ENCODE measurements at regions not wholly inside any gene's neighbourhood (a gene's known extent, or its start where the extent isn't known, plus 50 kb on each side); places are given as distances from the start of the nearest gene placed in this dataset.

DNA sequence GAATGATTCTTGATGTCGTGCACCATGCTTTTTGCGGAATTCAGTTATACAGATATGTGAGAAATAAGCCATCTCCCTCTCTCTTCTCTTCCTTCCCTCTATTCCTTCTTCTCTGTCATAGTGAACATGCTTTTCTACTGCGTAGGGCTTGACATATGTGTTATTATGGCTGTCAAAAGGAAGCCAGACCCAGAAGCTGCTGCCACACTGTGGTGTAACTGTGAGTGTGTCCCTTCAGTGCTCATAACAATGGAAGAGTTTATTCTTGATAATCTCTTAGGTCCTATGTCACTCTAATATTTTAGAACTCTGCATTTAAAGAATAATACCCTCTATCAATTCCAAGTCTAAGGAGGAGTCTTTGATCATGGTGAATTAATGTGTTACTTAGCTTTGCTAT is 208.9 kb upstream of the TMTC4 start:
- peaks cover 3% of the 10 kb centered on the region in 2 donors for H3K9me3 Mint-ChIP-seq
- no peak for DNase-seq (ENCODE audit: low spot score in 2 of 2)

DNA sequence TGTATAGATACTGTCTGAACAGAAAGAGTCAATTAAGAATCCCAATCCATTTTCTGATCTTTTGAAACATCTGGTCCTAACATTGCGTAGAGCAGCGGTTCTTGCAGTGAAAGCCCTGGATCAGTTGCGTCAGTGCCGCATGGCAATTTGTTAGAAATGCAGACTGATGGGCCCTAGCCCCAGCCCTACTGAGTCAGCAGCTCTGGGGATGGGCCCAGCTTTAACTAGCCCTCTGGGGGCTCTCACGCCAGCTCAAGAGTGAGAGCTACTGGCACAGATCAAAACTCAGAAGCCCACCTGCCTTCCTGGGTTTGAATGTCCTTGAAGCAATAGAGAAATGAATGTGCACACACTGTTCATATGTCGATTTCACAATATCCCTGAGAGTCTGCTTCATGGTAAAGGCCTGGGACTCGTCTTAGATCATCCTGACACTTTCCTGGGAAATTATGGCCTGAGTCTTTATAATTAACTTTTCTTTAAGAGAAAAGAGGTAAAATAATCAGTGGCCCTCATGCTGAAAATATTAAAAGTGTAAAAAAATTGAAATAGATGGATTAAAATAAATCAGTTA is 206.8 kb upstream of the TMTC4 start:
- DNase-seq (ENCODE audit: low spot score in 2 of 2) (no peak), ATAC-seq (no peak)
- peaks cover 0 to 2% of the 10 kb centered on the region in 2 donors for H3K9me3 Mint-ChIP-seq
- H3K36me3 Mint-ChIP-seq, result peaks cover 3 to 13% of the 10 kb centered on the region in 2 donors
- H3K27ac Mint-ChIP-seq, result no peak overlapping the region

More for the DNA sequence above, 208.9 kb upstream of the TMTC4 start:
- no peak for ATAC-seq
- no peak overlapping the region for H3K27ac Mint-ChIP-seq
- no peaks in the 10 kb centered on the region for H3K36me3 Mint-ChIP-seq

DNA sequence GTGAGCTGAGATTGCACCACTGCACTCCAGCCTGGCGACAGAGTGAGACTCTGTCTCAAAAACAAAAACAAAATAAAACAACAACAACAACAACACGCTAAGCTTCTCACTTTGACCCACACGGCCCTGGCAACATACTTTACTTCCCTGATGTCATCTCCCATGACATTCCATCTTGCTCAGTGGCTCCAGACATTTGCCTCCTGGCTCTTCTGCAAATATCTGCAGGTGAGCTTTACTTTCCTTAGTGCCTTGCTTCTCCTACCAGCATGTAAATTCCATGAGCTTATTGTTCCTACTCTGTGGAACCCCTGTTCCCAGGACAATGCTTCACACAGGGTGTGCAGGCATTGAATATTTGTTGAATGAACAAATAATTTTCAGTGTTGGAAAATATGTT is 205.6 kb upstream of the TMTC4 start:
- no peak for ATAC-seq
- no peak for DNase-seq (ENCODE audit: low spot score in 2 of 2)
- peaks cover 0 to 6% of the 10 kb centered on the region in 2 donors for H3K9me3 Mint-ChIP-seq
- H3K36me3 Mint-ChIP-seq, result peaks cover 7 to 15% of the 10 kb centered on the region in 2 donors
- H3K27ac Mint-ChIP-seq, result no peak overlapping the region

DNA sequence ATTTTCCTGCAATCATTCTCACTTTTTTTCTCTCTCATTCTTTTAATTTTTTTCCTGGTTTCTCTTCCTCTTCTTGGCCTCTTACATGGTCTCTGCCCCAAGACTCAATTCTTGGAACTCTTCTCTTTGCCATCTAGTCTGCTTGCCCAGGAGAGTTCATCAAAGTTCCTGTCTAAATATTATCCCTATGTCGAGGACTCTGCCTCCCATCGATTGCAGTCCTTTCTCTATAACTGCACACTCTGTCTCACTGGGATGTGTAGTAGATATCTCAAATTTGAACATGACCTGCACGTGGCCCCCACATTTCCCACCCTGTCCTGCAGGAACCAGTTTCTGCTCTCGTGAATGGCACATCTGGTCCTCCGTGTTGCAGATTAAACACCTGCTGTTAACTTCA is 204.7 kb upstream of the TMTC4 start:
- DNase-seq (ENCODE audit: low spot score in 2 of 2) (no peak), ATAC-seq (no peak)
- Mint-ChIP-seq H3K36me3 (peaks cover 7 to 15% of the 10 kb centered on the region in 2 donors), H3K9me3 (peaks cover 4 to 6% of the 10 kb centered on the region in 2 donors), H3K27ac (no peak overlapping the region)

DNA sequence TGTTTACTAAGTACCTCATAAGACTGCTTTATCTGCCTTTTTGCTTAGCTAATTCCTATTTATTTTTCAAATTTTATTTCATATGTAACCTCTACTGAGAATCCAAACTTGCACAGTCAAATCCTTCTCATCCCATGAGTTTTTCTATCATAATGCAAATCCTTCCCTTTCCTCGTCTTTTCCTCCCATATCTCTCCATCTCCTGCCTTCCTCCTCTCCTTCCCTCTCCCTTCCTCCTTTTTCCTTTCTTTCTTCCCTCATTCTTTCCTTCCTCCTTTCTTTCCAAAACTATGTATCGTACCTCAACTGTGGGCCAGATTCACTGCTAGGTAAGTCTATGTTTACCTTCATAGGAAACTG is 201.4 kb upstream of the TMTC4 start:
- Mint-ChIP-seq H3K27ac (no peak overlapping the region), H3K9me3 (peaks cover 4 to 6% of the 10 kb centered on the region in 2 donors), H3K36me3 (peaks cover 7 to 15% of the 10 kb centered on the region in 2 donors)
- no peak for DNase-seq (ENCODE audit: low spot score in 2 of 2)
- no peak for ATAC-seq

DNA sequence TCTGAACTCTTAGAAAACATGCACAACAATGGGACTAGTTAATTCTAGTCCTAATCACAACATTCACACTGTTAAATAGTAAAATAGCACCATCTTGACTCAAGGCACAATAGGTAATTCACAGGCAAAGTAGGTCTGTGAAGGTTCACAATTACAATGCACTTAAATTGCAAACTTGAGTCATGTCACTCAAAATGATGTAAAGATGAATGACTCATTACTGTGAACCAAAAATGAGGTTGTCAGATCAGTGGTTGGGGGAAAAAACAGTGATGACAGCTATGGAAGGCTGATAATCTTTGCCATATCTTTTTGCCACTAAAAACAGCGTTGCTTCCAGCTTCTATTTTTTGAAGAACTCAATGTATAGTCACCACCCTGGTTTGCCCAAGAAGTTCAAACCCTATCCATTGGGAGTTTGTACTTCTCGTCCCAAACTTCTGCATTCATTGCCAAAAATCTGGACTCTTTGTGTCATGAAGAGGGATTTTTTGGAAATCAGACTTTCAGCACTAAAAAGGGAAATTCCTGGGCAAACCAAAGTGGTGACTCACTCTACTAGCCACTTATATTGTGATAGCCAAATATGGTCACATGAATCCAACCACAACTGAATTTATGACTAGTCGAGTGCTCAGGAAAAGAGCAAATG is 200.9 kb upstream of the TMTC4 start:
- peak overlapping the region in 1 of 2 donors; percentile 82 for H3K27ac Mint-ChIP-seq
- ATAC-seq (peak; percentile 90 to 91), DNase-seq (ENCODE audit: low spot score in 2 of 2) (no peak)
- peaks cover 7 to 15% of the 10 kb centered on the region in 2 donors for H3K36me3 Mint-ChIP-seq
- peaks cover 4 to 6% of the 10 kb centered on the region in 2 donors for H3K9me3 Mint-ChIP-seq

DNA sequence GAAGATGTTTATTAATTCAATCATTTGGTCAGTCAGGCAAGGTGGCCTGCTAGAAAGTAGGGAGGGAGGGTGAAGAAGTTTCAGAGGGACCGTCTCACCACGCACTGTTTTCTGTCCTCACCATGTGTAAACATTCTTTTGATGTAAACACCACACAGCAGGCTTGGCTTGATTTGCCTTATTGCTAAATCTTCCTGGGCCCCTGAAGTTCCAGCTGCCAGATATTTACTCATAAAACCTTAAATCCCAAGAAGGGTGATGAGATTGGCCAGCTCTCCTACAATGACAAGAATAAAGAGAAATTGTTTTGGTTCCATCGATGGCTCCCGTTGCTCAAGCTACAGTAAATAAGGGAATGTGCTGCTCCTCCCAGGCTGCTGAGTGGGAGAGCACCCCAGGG is 198.2 kb upstream of the TMTC4 start:
- Mint-ChIP-seq H3K9me3 (peaks cover 10 to 22% of the 10 kb centered on the region in 2 donors), H3K27ac (no peak overlapping the region), H3K36me3 (peaks cover 15 to 19% of the 10 kb centered on the region in 2 donors)
- DNase-seq (ENCODE audit: low spot score in 2 of 2) (no peak), ATAC-seq (no peak)

DNA sequence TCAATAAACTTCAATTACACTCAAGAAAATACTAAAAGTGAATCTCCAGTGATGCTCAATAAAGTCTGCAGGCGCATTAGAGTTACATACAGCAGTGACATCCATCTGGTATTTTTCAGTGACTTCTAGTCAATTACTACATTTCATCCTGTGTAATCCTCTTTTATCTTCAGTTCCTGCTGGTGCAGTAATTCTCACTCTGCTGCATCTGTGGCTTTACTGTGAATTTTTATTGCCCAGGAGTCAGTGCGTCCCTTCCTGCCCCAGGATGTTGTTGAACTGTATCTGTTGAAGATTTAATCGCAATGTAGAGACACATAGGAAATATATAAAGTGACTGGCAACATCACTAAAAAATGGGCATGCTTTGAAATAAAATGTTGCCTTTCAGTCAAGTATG is 196.3 kb upstream of the TMTC4 start:
- H3K27ac Mint-ChIP-seq, result no peak overlapping the region

DNA sequence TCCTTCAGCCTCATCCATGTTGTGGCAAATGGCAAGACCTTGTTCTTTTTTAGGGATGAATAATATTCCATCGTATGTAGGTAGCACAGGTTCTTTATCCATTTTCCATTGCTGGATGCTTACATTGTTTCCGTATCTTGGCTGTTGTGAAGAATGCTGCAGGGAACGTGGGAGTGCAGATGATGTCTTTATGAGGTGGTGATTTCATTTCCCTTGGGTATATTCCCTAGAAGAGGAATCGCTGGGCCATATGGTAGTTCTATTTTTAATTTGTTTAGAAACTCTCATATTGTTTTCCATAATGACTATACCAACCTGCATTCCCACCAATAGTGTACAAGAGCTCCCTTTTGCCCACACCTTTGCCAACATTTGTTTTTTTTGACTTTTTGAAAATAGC is 186.3 kb upstream of the TMTC4 start:
- no peak overlapping the region for H3K27ac Mint-ChIP-seq
- H3K36me3 Mint-ChIP-seq, result peaks cover 0 to under 1% of the 10 kb centered on the region in 2 donors
- DNase-seq (ENCODE audit: low spot score in 2 of 2) (no peak), ATAC-seq (no peak)
- peaks cover 0 to 5% of the 10 kb centered on the region in 2 donors for H3K9me3 Mint-ChIP-seq

More for the DNA sequence above, 196.3 kb upstream of the TMTC4 start:
- no peak for DNase-seq (ENCODE audit: low spot score in 2 of 2)
- ATAC-seq, result no peak
- H3K9me3 Mint-ChIP-seq, result peaks cover 10 to 27% of the 10 kb centered on the region in 2 donors
- peaks cover 0 to 25% of the 10 kb centered on the region in 2 donors for H3K36me3 Mint-ChIP-seq

DNA sequence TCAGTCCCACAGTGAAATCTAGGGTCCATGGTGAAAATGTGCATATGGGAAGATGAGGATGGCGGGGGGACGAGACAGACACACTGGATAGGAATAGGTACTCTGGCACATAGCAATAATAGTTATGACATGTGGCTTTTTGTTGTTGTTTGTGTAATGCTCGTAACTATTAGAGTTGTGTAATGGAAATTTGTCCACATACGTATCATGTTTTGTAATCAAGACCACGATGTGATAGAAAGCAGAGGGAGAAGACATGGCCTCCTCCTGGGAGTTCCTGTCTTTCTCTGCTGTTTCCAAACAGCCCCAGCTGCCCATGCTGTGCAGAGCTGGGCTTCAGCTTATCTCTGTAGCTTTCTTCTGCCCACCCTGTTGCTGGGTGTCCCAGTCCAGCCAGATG is 185.3 kb upstream of the TMTC4 start:
- Mint-ChIP-seq H3K9me3 (no peaks in the 10 kb centered on the region), H3K36me3 (no peaks in the 10 kb centered on the region), H3K27ac (no peak overlapping the region)
- ATAC-seq, result no peak
- DNase-seq (ENCODE audit: low spot score in 2 of 2), result no peak

DNA sequence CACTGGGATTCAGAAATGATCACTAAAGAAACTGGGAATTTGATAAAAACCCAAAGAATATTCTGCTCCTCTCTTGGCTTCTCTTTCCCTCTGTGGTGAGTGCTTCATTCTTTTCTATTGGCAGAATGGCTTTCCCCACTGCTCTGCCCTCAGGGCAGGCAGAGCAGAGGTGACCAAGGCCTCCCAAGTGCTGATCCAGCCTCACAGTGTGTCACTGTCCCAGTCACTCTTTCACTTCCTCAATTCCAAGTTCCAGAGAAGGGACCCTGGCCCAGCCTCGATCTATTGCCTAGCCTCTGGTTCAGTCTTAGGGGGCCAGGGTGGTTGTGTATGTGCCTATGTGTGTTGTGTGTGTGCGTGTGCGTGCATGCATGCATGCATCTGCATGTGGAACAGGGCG is 180.6 kb upstream of the TMTC4 start:
- H3K27ac Mint-ChIP-seq, result no peak overlapping the region
- no peaks in the 10 kb centered on the region for H3K36me3 Mint-ChIP-seq
- ATAC-seq (no peak), DNase-seq (ENCODE audit: low spot score in 2 of 2) (no peak)
- no peaks in the 10 kb centered on the region for H3K9me3 Mint-ChIP-seq

DNA sequence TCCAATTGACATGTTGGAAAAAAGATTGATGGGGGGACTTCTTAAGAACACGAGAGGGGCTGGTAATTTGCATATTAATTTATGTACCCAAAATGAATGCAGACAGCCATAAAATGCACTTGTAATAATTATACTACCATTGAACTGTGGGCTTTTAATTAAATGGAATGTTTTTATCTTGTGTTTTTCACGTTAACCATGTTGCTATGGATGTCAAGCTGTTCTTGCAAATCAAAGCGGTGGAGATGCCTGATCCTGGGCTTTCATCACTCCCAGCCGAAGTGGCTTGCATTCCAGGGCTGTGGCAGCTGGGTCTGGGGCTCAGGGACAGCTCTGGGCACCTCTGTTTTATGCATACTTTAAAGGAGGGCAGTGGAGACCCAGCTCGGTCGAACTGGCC is 179.4 kb upstream of the TMTC4 start:
- Mint-ChIP-seq H3K9me3 (no peaks in the 10 kb centered on the region), H3K27ac (no peak overlapping the region), H3K36me3 (no peaks in the 10 kb centered on the region)
- no peak for DNase-seq (ENCODE audit: low spot score in 2 of 2)
- ATAC-seq, result no peak

DNA sequence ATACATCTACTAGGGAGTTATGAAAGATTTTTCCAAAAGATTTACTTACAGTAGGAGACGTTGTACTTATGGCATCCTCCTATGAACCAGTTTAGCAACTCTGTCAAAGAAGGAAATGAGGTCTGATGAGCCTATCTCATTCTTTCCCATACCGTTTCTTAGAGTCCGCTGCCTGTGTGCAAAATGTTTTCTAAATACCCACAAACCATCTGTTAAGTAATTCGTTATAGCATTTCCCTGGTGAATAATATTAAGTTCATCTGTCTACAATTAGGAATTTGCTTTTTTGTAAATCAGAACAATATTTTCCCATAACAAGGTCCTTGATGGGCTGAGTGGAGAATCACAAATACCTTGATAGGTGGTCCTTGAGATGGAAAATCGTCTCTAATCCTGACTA is 178.8 kb upstream of the TMTC4 start:
- no peak for ATAC-seq
- no peaks in the 10 kb centered on the region for H3K36me3 Mint-ChIP-seq
- no peaks in the 10 kb centered on the region for H3K9me3 Mint-ChIP-seq

DNA sequence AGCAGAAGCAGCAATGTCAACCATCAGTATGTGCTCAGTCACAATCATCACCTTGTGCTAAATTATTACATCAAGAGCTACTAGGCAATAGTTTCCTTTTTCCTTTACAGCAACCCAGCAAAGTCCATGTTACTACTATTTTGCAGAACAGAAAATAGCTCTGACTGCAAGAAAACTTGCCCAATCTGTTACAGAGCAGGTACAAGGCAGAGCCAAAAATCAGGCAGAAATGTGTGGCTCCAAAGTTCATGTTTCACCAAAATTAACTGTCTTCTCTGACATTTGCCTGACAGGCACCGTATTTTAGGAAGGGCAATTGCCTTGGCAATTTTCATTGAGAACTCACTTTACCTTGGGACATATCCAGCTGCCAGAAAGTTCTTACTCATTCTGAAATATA is 177.6 kb upstream of the TMTC4 start:
- H3K36me3 Mint-ChIP-seq, result no peaks in the 10 kb centered on the region
- no peak for DNase-seq (ENCODE audit: low spot score in 2 of 2)
- no peak for ATAC-seq
- H3K27ac Mint-ChIP-seq, result no peak overlapping the region
- no peaks in the 10 kb centered on the region for H3K9me3 Mint-ChIP-seq

More for the DNA sequence above, 178.8 kb upstream of the TMTC4 start:
- no peak overlapping the region for H3K27ac Mint-ChIP-seq
- no peak for DNase-seq (ENCODE audit: low spot score in 2 of 2)

DNA sequence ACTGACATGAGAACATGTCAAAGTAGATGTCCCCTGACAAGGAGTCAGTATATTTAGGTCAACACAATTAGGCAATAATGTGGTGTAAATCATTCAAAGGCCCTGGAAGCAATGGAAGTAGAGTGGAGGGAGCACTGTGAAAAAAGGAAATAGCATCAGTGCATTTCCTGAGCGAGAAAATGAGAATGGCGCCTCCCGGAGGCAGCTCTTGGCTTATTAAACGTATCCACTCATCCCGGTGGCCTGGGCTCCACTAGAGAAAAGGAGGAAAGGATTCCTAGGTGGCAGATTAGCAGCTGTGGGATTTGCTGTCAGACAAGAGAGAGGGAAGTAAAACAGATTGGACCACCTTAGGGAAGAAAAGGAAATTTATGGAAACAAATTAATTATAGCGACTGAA is 173.7 kb upstream of the TMTC4 start:
- Mint-ChIP-seq H3K9me3 (no peaks in the 10 kb centered on the region), H3K27ac (no peak overlapping the region), H3K36me3 (no peaks in the 10 kb centered on the region)
- DNase-seq (ENCODE audit: low spot score in 2 of 2), result no peak
- no peak for ATAC-seq

DNA sequence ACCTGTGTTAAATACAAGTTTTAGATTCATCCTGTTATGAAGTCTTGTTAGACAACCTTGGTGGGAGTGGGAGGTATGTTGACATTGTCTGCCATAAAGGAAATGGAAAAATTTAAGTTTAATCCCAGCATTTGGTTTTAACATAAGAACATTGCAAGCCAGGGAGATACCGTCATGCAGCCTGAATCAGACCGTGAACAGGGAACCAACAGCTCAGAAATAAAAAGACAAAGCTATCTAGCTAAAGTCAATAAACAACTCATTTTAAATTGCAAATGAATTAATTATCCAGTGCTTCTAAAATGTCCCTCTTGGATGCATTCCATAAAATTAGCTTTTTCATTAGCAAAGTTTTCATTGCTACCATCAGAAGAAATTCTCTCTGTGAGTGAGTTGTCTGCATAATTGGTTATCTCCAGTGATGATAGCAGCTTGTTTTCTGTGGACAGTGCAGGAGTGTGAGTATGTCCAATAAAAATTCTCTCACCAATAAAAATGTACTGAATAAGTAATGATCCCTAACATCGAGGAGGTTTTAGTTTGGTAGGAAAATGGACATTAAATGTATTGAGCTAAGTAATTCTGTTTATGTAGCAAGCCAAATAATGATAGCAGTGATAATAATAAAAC is 170.6 kb upstream of the TMTC4 start:
- Mint-ChIP-seq H3K27ac (no peak overlapping the region), H3K9me3 (no peaks in the 10 kb centered on the region), H3K36me3 (no peaks in the 10 kb centered on the region)
- no peak for ATAC-seq
- no peak for DNase-seq (ENCODE audit: low spot score in 2 of 2)

DNA sequence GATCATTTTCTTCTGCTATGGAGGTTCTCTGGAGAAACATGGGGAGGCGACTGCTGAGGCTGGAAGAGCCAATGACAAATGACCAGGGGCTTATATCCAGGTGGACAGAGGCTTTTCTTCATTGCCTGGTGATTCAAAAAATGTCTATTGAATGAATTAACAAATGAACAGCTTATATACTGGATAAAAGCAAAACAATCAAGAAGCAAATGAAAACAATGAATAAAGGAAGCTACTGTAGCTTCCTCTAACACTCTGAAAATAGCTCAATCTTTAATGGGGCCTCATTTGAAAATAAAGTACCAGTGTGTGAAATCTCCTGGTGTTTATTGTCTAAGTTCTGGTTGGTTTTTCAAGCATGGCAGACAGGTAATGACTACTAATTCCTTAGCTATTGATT is 167.5 kb upstream of the TMTC4 start:
- Mint-ChIP-seq H3K36me3 (no peaks in the 10 kb centered on the region), H3K9me3 (no peaks in the 10 kb centered on the region), H3K27ac (no peak overlapping the region)
- DNase-seq (ENCODE audit: low spot score in 2 of 2) (no peak), ATAC-seq (no peak)

DNA sequence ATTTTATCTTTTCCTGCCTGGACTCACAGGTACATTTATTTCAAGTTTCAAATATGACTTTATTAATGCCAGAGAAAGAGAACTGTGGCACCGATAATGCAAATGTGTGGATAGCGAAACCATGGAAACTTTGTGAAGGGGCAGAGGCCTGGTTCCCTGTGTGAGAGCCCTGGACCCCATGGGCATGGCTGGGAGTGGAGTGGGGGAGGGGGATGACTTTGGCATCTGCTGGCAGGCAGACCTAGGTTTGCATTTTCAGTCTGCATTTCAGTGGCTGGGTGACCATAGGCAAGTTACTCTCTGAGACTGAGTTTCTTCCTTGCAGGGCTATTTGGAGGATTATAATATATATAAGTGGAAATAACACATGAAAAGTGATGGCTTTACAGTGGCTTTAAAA is 163.8 kb upstream of the TMTC4 start:
- no peak for ATAC-seq
- H3K27ac Mint-ChIP-seq, result no peak overlapping the region
- no peaks in the 10 kb centered on the region for H3K9me3 Mint-ChIP-seq
- no peaks in the 10 kb centered on the region for H3K36me3 Mint-ChIP-seq
- no peak for DNase-seq (ENCODE audit: low spot score in 2 of 2)

Measured in activated naive CD4-positive, alpha-beta T cell treated with anti-CD3 and anti-CD28 coated beads, Interleukin-2, amount 50 U/mL, for 72 hours (primary cell).